GM19193 (cell line): ENCODE measurements at regions not wholly inside any gene's neighbourhood (a gene's known extent, or its start where the extent isn't known, plus 50 kb on each side); places are given as distances from the start of the nearest gene placed in this dataset.

Source experiments
- POLR2A ChIP-seq: IDR thresholded peaks from 4 replicates; pipeline ENCODE4 v1.6.1; 2011; ENCODE audit not compliant: insufficient read depth, insufficient read length; ENCODE audit errors: extremely low read depth

DNA sequence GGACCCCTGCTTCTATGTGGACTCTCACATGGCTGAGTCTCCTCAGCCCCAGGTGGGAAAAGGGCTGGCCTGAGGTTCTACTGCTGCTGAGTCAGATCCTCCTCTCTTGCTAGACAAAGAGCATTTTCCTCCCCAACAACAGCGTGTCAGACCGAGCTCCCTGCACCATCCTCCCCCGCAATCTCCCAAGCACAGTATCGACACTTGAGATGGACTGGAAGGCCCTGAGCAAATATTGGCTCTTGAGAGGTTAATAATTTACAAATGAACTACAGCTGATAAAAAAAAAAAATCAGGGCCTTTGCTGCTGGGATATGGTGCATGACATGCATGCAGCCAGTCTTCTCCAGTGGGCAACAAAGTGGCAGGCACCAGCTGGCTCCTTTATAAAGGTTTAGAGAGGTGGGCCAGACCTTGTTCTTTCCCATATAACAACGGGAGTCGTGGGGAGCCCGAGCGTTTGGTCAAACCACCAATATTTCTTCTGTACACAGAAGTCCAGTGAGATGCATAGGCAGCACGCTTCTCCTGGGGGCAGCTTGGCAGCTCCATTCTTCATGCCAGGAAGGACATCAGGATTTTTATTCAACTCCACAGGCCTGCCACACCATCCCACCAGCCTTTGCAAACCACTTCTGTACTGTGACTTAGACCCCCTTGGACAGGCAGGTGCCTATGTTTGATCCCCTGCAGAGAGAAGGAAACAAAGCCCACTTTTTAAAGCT, 55.4 kb upstream of the CAMK1G start:
- TF ChIP-seq POLR2A = no peak

DNA sequence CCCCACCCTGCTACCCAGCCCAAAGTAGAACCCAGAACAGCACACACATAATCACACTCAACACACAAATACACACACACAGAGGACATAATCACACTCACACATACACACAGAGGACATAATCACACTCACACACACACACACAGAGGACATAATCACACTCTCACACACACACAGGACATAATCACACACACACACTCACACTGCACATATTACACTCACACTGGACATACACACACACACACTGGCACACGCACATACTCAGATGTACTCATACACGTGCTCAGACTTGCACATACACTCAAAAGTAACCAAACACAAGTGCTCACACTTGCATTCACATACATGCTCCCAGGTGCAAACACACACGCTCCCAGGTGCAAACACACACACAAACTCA, 54.3 kb upstream of the CAMK1G start:
- TF ChIP-seq POLR2A = no peak

DNA sequence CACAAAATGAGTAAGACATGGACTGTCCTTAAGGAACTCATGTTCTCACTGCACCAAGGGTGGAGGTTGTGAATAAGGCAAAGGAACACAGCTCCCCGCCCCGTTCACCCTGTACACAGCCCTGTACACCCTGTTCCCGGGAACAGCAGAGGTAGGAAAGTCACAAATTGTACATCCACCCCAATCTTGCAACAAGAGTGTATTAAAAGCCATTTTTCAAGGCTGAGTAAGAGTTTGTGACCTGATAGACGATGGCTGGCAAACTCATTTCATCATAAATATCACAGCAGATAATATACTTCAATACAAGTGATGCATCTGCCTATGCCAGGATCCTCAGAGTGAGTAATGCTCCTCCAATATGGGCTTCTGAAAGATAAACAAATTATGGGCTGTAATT, 52.5 kb upstream of the CAMK1G start:
- no peak for TF ChIP-seq POLR2A

DNA sequence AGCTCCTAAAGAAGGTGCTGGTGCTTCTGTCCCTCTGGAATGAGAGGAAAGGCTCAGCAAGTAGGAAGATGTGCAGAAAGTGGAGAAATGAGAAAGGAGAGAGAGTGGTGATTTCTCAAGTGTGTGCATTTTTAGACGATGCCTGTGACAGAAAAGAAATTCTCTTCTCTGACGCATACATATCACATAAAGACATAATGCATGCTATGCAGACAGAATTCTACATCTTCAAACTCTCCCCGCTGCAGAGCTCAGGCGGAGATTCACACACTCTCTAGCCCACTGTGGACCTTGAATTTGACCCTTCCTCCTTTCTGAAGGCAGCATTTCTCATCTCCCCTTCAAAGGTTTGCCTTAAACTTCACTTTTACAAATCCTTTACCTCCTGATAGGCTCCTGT, 52.0 kb upstream of the CAMK1G start:
- TF ChIP-seq POLR2A = no peak
